CD4-positive, alpha-beta T cell treated with Interleukin-6 for 4 hours (primary cell): ENCODE measurements at regions not wholly inside any gene's neighbourhood (a gene's known extent, or its start where the extent isn't known, plus 50 kb on each side); places are given as distances from the start of the nearest gene placed in this dataset.
"Not testable (repeated sequence)": the region's sequence is repeated elsewhere in the genome, so short reads cannot be mapped to it uniquely, and the experiment has no call there.

Experiments used
- DNase-seq: peaks from one replicate; pipeline ENCODE4 v3.0.0-alpha.2; 2020; ENCODE audit warnings: mixed read lengths

DNA sequence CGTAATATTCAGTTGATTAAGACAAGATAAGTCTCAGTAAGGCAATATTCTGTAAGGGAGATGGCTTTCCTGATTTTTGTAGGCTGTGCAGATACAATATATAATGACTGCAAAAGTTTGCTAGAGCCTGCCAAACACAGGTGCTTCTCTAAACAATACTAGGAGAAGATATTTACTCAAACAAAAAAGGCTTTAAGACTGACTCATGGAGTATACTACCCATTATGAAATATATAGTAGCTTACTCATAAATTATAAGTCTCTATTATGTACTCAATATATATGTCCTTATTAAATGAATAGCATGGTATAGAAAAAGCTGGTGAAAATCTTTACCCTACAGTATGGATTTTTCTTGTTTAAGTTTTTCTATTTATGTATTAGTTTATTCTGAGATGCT, 93.2 kb upstream of the IL15 start:
- no peak for DNase-seq

DNA sequence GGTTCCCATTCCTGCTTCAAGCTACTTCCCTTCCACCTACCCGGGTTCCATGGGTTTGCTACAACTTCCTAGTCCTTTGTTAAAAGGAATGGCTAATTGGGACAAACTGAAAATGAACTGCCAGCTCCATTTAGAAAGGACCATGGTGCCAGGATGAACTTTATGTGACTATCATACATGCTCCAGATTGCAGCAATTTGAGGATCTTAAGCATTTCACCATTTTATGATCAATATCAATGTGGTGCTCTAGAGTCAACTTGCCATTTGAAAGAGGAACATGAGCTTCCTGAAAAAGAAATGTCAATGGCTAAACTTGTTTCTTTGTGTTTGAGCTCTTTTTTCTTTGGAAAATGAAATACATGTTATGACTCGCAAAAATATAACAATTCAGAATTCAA, 92.7 kb upstream of the IL15 start:
- DNase-seq = no peak

DNA sequence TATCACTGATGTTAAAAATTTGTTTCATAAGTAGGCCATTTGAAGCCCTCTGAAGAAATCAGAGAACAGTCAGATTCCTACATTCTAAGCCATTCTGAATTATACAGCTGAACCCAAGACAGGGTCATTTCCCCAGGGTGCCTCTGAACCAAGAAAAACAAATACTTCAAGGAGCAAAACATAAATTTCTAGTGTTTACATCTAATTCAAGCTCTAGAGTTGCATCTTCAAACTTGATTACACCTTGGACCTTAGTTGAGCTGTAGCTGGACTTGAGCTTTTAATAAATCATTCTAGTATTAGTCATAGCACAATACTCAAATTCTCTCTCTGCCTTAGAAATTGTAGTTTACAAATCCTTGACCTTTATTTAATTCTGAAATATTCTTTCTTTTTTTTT, 87.6 kb upstream of the IL15 start:
- DNase-seq = no peak

DNA sequence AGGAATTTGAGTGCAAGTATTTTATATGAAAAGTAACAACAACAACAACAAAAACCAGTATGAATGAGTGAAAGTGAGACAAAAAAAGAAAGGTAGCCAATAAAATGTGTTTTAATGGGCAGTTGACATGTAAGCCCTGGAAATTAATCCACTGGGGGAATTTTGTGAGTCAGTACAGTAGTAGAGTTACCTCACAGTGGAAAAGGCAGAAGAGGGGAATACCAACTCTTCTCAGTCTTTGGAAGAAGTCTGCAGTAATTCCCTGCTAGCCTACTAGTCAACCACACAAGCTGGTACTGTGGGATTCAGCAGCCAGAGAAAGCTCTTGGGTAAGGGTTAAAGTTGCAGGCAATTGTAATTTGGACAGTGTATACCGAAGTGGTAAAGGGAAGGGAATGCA, 76.3 kb upstream of the IL15 start:
- DNase-seq = no peak

DNA sequence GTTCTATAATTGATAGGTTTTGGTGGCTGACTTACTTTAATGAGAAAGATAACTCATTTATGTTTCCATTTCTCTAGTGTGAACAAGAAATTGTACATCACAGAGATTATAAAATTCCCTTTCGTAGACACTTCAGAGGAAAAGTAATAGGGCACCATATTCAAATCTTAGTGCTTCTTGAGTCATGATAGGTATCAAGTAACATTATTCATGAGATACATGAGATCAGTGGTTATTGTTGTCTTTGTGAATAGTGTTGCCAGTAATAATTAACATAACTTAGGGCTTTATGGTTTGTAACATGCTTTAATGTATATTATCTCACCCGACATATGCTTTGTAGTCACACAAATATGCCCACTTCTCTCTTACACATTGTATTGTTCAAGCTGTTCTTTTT, 73.7 kb upstream of the IL15 start:
- DNase-seq = no peak

DNA sequence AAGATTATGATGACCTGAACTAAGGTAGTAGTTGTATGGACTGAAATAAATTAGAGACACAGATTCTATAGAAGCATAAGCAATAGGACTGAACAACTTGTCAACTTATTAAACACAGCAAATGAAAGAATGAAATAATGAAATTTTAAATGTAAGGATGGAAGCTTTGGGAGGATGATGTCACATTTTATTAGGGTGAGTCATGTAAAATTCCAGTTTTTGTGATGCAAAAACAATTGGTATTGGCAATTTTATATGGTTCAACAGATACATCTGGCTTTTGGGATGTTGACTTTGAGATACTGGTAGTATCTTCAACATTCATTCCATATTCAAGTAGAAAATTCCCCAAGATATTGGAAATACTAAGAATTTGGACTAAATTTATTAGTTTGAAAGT, 72.7 kb upstream of the IL15 start:
- DNase-seq = no peak

DNA sequence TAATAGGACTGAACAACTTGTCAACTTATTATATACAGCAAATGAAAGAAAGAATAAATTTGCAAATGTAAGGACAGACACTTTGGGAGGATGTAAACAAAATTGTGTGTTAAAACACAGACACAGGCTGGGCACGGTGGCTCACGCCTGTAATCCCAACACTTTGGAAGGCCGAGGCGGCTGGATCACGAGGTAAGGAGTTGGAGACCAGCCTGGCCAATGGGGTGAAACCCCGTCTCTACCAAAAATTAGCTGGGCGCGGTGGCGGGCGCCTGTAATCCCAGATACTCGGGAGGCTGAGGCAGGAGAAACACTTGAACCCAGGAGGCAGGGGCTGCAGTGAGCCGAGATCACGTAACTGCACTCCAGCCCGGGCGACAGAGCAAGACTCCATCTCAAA, 71.4 kb upstream of the IL15 start:
- DNase-seq = not testable (repeated sequence)

DNA sequence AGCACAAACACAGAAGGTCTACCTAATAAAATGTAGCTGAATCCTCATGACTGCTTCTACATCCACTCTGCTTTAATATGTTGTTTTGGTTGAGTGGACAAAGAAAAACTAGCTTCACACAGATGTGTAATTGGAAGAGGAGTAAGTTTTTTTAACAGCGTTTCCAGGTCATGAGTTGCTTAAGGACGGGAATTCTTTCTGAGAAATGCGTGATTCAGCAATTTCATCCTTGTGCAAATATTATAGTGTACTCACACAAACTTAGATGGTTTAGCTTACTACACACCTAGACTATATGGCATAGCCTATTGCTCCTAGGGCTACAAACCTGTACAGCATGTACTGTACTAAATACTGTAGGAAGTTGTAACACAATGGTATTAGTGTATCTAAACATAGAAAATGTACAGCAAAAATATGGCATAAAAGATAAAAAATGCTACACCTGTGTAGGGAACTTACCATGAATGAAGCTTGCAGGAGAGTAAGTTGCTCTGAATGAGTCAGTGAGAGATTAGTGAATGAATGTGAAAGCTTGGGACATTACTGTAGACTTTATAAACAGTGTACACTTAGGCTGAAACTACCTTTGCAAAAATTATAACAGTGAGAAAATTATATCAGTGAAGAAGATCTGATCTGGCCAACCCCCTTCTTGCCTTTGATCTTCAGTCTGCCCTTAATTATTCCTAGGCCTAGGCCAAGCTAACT, 70.8 kb upstream of the IL15 start:
- no peak for DNase-seq

DNA sequence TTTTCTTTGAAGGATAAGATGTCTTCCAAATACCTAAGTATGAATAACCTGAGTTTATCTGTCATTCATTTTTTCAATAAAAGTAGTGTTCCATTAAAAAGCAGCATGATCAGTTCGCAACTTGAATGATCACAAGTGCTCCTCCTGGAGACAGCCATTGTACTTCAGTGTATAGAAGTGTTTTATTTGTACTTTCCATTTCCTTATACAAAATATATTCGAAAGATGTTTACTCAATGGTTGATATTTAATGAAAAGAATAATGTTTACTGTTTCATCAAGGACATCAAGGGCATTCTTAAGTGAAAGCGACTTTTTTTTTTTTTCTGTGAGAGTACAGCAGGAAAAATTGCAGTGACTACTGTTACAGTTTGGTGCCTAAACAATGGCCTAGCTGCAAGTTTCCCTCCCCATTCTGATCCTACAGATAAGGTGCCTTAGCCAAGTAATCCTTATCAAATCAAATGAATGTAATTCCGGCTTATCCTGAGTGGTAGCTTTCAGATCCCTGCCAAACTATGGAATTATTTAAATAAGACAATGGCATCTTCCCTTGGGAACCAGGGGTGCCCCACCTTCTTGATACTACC, 69.0 kb upstream of the IL15 start:
- DNase-seq = no peak

DNA sequence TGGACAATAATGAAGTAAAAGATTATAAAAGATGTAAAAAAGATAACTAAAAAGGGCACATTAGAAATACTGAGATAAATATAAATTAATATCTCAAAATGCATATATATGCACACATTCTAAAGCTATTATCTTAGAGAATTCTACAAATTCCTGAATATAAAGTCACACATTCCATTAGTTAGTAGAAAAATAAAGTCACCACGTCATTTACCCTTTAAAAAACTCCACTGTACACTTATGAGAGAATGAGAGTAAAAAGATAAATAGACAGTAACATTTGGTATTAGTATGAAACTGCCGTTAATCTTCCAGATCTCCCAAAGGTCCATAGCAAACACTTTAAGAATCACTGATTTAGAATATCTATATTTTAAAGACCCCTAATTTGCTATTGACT, 67.2 kb upstream of the IL15 start:
- no peak for DNase-seq

DNA sequence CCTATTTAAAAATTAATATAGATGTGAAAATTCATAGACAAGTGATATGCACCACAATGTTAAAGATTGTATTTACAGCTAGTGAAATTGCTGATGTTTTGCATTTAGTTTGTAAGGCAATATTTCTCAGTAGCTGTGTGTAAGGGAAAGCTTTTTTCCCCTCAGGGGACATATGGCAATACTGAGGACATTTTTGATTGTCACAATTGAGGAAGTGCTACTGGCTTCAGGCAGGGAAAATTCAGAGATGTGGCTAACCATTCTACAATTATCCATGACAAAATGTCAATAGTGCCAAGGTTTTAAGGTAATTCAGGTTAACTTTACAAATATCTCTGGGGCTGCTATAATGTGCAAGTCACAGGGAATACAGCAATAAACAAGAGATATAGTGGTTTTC, 66.1 kb upstream of the IL15 start:
- DNase-seq = no peak

DNA sequence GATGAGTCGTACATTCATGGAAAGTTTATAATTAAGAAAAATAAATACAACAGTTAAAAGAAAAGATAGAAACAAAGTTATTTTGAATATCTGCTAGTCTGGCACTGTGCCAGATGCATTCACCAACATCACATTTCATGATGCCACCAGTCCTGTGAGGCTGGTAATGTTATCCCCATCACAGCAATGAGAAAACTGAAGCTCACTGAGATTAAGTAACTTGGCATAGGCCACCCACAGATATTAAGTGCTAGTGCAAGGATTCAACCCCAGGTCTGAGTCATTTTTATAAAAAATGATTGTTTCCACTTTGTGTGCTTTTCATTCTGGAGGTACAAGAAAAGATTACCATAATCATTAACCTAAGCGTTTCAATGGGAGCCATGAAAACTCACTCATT, 65.0 kb upstream of the IL15 start:
- no peak for DNase-seq

DNA sequence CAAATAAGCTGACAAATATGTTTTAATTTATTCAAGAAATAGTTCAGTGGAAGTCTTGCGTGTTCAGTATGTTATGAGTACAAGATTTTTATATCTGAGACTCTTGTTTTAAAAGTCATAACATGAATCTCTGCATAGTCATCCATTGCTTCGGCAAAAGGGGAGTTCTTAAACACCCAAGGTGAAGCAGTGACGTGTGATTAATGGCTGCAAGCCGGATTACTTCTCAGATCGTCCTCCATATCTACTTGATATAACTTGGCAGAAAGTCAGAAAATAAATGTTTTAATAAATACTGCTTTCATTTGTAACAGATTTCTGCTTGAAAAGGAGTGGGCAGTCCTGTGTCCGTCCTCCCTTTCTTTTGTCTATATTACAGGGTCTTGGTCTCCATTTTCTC, 64.6 kb upstream of the IL15 start:
- no peak for DNase-seq

DNA sequence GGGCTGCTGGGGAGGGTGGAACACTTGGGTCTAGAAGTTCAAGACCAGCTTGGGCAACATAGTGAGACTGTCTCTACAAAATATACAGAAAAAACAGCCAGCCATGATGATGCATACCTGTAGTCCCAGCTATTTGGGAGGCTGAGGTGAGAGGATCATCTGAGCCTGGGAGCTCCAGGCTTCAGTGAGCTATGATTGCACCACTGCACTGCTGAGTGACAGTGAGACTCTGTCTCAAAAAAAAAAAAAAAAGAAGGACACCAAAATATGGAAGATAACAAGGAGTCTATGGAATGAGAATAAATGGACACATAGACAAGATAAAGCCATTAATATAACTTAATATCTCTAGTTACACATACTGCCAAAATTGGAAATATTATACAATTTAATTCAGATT, 62.7 kb upstream of the IL15 start:
- no peak for DNase-seq

DNA sequence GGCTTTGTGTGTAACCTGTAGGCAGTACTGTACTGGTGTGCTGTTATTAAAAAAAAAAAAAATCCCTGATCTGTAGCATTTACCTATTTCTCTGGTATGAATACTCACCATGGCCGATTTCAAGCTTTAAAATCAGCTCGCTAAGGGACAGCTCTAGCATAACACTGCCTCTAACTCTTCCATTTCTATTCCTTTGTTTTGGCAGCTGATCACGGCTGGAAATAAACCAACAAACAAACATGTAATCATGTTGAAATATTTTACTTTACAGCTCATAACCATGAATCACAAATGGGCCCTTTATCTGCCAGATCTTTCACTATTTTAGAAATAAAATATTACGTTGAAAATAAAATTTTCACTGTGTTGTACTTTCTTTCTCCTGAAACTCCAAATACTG, 60.5 kb upstream of the IL15 start:
- no peak for DNase-seq

DNA sequence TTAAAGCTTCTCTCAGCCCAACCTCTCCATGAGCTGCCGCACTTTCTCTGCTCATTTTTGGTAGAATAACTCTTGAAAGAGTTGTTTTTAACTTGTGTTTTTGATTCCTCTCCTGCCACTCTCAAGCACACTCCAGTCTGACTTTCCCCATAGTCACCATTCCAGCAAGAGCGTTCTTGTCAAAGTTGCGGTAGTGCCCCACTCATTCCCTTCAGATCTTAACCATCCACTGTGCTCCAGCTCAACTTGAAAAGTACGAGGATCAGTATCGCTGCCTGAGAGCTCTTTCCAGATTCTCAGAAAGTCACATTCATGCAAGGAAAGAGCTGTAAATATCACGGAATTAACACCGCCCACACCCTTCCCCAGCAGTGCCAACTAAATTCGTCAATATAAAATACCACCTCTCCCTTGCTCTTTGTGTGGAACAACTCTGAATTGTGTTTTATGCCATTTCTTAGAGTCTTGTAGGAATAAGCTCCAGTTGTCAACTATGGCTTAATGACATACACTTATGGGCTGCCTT, 59.7 kb upstream of the IL15 start:
- DNase-seq = no peak

DNA sequence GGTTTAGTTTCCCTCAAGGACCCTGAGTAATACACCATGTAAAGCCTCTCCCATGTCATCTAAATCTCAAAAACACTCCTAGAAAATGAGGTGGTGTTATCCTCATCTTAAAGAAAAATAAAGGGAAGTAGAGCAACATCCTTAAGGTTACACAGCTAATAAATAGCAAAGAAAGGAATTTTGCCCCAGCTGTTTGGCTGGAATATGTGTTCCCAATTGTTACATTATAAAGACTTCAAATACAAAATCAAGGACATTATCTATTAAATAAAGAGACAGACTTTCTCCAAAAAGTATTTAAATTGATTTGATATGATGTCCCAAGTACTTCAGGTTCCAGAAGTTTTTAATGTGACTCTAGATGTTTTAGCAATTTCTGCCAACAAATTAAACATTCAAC, 57.9 kb upstream of the IL15 start:
- DNase-seq = no peak

DNA sequence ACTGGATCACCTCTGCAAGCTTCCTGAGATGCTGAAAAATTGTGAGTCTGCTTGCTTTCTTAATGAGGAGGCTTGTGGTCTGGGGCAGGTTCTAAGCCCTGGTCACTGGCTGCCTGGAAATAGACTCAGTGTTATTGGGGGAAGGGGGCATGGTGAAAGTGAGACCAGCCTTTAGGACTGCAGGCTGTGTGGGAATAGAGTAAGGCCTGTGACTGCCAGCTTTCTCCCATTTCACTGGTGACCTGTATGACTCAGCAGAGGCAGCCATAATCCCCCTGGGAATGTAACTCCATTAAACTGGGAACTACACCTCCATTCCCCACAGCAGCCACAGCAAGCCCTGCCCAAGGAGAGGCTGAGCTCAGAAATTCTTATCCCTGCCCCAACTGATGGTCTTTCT, 55.9 kb upstream of the IL15 start:
- no peak for DNase-seq
